ENCODE measurements at regions not wholly inside any gene's neighbourhood (a gene's known extent, or its start where the extent isn't known, plus 50 kb on each side); places are given as distances from the start of the nearest gene placed in this dataset.

DNA sequence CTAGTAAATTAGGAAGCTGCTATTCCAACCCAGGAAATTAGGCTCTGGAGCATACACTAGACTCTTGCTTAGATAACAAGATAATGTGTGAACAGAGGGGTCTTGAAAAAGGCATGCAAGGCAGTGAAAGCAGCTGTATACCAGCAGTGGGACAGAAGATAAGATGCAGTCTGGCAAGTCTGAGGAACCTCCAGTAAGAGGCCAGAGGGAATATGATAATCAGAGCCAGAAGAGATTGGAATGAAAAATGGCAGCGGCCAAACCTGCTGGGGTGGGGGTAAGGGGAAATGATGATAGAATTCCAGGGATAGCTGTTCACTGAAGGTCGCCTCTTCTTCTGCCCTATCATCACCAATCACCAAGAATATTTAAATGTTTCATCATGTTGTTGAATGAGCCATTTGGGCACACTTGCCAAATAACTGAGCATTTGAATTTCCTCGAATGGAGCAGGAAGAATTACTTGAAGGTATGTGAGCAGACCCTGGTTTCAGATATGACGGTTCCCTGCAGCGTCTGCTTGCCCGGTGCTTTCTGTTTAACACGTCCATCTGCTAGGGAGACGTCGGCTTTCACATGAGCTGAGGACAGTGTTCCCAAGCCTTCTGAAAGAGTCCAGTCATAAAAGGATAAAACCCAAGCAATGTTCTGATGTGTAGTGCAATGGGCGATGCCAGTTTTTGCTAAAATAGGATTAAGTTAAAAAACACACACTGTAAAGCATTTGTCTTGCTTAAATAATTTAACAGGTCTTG, 173.3 kb downstream of the RWDD3 start:
- TF ChIP-seq, protein P1, sequence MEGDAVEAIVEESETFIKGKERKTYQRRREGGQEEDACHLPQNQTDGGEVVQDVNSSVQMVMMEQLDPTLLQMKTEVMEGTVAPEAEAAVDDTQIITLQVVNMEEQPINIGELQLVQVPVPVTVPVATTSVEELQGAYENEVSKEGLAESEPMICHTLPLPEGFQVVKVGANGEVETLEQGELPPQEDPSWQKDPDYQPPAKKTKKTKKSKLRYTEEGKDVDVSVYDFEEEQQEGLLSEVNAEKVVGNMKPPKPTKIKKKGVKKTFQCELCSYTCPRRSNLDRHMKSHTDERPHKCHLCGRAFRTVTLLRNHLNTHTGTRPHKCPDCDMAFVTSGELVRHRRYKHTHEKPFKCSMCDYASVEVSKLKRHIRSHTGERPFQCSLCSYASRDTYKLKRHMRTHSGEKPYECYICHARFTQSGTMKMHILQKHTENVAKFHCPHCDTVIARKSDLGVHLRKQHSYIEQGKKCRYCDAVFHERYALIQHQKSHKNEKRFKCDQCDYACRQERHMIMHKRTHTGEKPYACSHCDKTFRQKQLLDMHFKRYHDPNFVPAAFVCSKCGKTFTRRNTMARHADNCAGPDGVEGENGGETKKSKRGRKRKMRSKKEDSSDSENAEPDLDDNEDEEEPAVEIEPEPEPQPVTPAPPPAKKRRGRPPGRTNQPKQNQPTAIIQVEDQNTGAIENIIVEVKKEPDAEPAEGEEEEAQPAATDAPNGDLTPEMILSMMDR (conservative IDR thresholded peaks at IDR 0.05; ENCODE audit: low read depth, low read length): no peak
- TF ChIP-seq EZH2 (IDR thresholded peaks at IDR 0.05; ENCODE audit: low read length, unreplicated experiment): no peak
